MM.1S (cell line): ENCODE measurements at regions not wholly inside any gene's neighbourhood (a gene's known extent, or its start where the extent isn't known, plus 50 kb on each side); places are given as distances from the start of the nearest gene placed in this dataset.

Experiments
- DNase-seq: peaks from one replicate; pipeline ENCODE4 v3.0.0-alpha.2; 2015
- H2AFZ ChIP-seq: fragments of 300-600 bp; sonication (generic); 2 replicates; pipeline ENCODE4 v1.6.0; 2016; ENCODE audit warnings: antibody characterized with exemption, low read length
- H3F3A ChIP-seq: fragments of 300-600 bp; sonication (generic); 2 replicates; pipeline ENCODE4 v1.6.1; 2016; ENCODE audit warnings: mild to moderate bottlenecking, antibody characterized with exemption, low read length, moderate library complexity, mixed read lengths; ENCODE audit not compliant: insufficient read depth
- H3K27ac ChIP-seq: fragments of 300-600 bp; sonication (generic); 2 replicates; pipeline ENCODE4 v1.5.1; 2016; ENCODE audit warnings: mild to moderate bottlenecking, low read length
- H3K27me3 ChIP-seq: fragments of 300-600 bp; sonication (generic); replicated peaks from 2 replicates; pipeline ENCODE4 v1.6.0; 2016; ENCODE audit warnings: low read length; ENCODE audit not compliant: insufficient read depth
- H3K36me3 ChIP-seq: fragments of 300-600 bp; sonication (generic); replicated peaks from 2 replicates; pipeline ENCODE4 v1.6.1; 2016; ENCODE audit warnings: mild to moderate bottlenecking, low read length, mixed read lengths; ENCODE audit not compliant: insufficient read depth
- H3K4me1 ChIP-seq: fragments of 300-600 bp; sonication (generic); 2 replicates; pipeline ENCODE4 v1.6.1; 2016; ENCODE audit warnings: low read length, mixed read lengths
- H3K4me2 ChIP-seq: fragments of 300-600 bp; sonication (generic); 2 replicates; pipeline ENCODE4 v1.6.0; 2016; ENCODE audit warnings: low read depth, low read length
- H3K4me3 ChIP-seq: fragments of 300-600 bp; sonication (generic); 2 replicates; pipeline ENCODE4 v1.5.1; 2016; ENCODE audit warnings: low read length, mixed read lengths
- H3K79me2 ChIP-seq: fragments of 300-600 bp; sonication (generic); 2 replicates; pipeline ENCODE4 v1.6.1; 2016; ENCODE audit warnings: mixed run types, low read length, mixed read lengths
- H3K9ac ChIP-seq: fragments of 300-600 bp; sonication (generic); 2 replicates; pipeline ENCODE4 v1.6.1; 2016; ENCODE audit warnings: low read length, mixed read lengths
- H3K9me2 ChIP-seq: fragments of 300-600 bp; sonication (generic); replicated peaks from 2 replicates; pipeline ENCODE4 v1.6.1; 2016; ENCODE audit warnings: mild to moderate bottlenecking, low read length, mixed read lengths; ENCODE audit not compliant: insufficient read depth
- H3K9me3 ChIP-seq: fragments of 300-600 bp; sonication (generic); replicated peaks from 2 replicates; pipeline ENCODE4 v1.6.1; 2016; ENCODE audit warnings: mild to moderate bottlenecking, low read length, mixed read lengths; ENCODE audit not compliant: insufficient read depth
- H4K20me1 ChIP-seq: fragments of 300-600 bp; sonication (generic); 2 replicates; pipeline ENCODE4 v1.6.1; 2016; ENCODE audit warnings: mild to moderate bottlenecking, low read length, moderate library complexity, mixed read lengths; ENCODE audit not compliant: insufficient read depth
- EZH2 ChIP-seq: fragments of 300-600 bp; sonication (generic); optimal IDR thresholded peaks from 2 replicates; pipeline ENCODE3; 2017; ENCODE audit warnings: low read depth, mild to moderate bottlenecking, antibody characterized with exemption, low read length, mixed read lengths
- EZH2phosphoT487 ChIP-seq: fragments of 300-600 bp; sonication (generic); IDR thresholded peaks from 2 replicates; pipeline ENCODE4 v1.6.1; 2018; ENCODE audit warnings: antibody characterized with exemption, low read length
- TF ChIP-seq, protein P1 (sequence below): fragments of 300-600 bp; sonication (generic); IDR thresholded peaks from 2 replicates; pipeline ENCODE4 v1.5.1; 2016; ENCODE audit warnings: antibody characterized with exemption, low read length, mixed read lengths

DNA sequence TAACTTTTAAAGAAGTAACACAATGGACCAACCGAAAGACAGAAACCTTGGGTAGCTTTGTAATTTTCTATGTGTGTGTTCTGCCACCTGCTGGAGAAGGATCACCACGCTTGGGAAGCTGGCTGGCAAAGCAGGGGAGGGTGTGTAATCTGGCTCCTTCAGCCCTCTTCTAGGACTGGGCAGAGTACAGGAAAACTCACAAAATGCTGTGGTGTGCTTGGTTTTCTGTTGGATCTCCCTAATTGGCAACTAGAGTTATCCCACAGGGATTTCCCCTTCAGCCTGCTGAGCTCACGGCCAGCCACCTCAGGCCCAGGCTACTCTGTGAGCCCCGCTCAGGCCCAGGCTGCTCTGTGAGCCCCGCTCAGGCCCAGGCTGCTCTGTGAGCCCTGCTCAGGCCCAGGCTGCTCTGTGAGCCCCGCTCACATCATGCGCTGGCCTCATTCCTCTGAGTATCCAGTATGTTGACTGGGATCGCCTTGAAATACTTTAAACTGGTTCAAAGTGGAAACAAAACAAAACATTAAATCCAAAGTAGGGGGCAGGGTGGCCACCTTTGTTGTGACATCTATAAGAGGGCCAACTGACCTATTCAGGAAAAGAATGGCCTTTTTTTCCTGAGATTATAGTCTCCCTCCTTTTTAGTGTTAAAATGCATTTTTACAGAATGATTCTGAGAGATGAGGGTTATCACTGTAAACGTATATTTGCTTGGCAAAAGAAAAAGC, 52.0 kb upstream of the RNU6-8 start:
- peak; percentile 43 for DNase-seq
- H2AFZ ChIP-seq, result no peak overlapping the region
- no peak overlapping the region for H3K27ac ChIP-seq

DNA sequence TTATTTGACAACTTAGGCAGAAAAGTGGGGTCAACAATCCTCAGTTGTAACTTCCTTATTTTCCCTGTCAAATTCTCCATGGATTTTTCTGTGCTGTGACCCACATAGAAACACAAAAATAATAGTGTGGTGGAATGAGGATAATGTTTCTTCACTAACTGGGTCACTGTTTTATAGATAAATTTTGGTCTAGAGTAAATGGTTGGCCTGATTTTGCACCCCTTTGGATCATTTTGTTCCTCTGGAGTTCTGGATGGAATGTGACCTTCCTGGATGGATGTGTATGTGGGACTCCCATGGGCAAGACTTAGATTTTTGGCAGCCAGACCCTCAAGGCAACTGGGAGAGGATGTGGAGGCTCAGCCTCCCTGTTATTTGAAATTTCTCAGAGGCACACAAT, 52.7 kb upstream of the RNU6-8 start:
- H3K4me2 ChIP-seq, result no peak overlapping the region
- H2AFZ ChIP-seq, result no peak overlapping the region
- no peaks in the 10 kb centered on the region for H3K79me2 ChIP-seq
- H3K9ac ChIP-seq, result no peak overlapping the region
- no peaks in the 10 kb centered on the region for H3K9me3 ChIP-seq
- H3K4me1 ChIP-seq, result peaks cover 21% of the 10 kb centered on the region
- TF ChIP-seq, protein P1, sequence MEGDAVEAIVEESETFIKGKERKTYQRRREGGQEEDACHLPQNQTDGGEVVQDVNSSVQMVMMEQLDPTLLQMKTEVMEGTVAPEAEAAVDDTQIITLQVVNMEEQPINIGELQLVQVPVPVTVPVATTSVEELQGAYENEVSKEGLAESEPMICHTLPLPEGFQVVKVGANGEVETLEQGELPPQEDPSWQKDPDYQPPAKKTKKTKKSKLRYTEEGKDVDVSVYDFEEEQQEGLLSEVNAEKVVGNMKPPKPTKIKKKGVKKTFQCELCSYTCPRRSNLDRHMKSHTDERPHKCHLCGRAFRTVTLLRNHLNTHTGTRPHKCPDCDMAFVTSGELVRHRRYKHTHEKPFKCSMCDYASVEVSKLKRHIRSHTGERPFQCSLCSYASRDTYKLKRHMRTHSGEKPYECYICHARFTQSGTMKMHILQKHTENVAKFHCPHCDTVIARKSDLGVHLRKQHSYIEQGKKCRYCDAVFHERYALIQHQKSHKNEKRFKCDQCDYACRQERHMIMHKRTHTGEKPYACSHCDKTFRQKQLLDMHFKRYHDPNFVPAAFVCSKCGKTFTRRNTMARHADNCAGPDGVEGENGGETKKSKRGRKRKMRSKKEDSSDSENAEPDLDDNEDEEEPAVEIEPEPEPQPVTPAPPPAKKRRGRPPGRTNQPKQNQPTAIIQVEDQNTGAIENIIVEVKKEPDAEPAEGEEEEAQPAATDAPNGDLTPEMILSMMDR, result no peak
- TF ChIP-seq EZH2 (no peak), EZH2phosphoT487 (no peak)
- H3K27ac ChIP-seq, result no peak overlapping the region
- H3K36me3 ChIP-seq, result no peaks in the 10 kb centered on the region
- H3K27me3 ChIP-seq, result no peaks in the 10 kb centered on the region
- H3K4me3 ChIP-seq, result no peak overlapping the region
- peaks cover 8% of the 10 kb centered on the region; the same call in 1 of the 2 replicates for H3F3A ChIP-seq
- DNase-seq, result no peak
- no peaks in the 10 kb centered on the region for H3K9me2 ChIP-seq
- no peaks in the 10 kb centered on the region for H4K20me1 ChIP-seq

More for the DNA sequence above, 52.0 kb upstream of the RNU6-8 start:
- Histone ChIP-seq H3K4me2 (no peak overlapping the region), H3K9me2 (no peaks in the 10 kb centered on the region), H3K9me3 (no peaks in the 10 kb centered on the region), H4K20me1 (no peaks in the 10 kb centered on the region), H3K4me3 (no peak overlapping the region), H3K9ac (no peak overlapping the region), H3K79me2 (no peaks in the 10 kb centered on the region), H3K36me3 (no peaks in the 10 kb centered on the region), H3K4me1 (peaks cover 17% of the 10 kb centered on the region), H3K27me3 (no peaks in the 10 kb centered on the region), H3F3A (peaks cover 8% of the 10 kb centered on the region; the same call in 1 of the 2 replicates)
- TF ChIP-seq, protein P1, result peak; percentile 56
- no peak for TF ChIP-seq EZH2phosphoT487
- no peak for TF ChIP-seq EZH2

DNA sequence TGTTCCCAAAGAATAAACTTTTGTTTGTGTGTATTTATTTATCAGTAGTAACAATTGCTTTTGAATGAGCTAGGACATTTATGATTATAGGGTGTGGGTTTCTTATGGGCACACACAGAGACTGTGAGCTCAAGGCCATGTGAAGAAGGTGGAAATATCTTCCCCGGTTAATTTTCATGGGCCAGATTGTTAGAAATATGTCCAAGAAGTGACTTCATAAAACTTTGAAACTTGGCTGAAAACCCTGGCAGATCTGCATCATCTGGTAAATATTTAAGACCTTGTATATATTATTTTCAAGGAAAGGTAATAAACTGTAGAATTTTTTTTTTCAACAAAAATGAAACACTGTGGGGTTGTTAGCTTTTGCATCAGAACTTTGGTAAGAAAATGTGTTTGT, 53.5 kb upstream of the RNU6-8 start:
- no peaks in the 10 kb centered on the region for H3K36me3 ChIP-seq
- TF ChIP-seq EZH2 (no peak), EZH2phosphoT487 (no peak)
- TF ChIP-seq, protein P1, result no peak
- peaks cover 29% of the 10 kb centered on the region for H3K4me1 ChIP-seq
- H3K9me2 ChIP-seq, result no peaks in the 10 kb centered on the region
- H3K27me3 ChIP-seq, result no peaks in the 10 kb centered on the region
- H4K20me1 ChIP-seq, result no peaks in the 10 kb centered on the region
- H3K4me3 ChIP-seq, result no peak overlapping the region
- no peak overlapping the region for H2AFZ ChIP-seq
- H3F3A ChIP-seq, result peaks cover 8% of the 10 kb centered on the region; the same call in 1 of the 2 replicates
- H3K9me3 ChIP-seq, result no peaks in the 10 kb centered on the region
- H3K4me2 ChIP-seq, result no peak overlapping the region
- no peaks in the 10 kb centered on the region for H3K79me2 ChIP-seq
- DNase-seq, result no peak
- H3K27ac ChIP-seq, result no peak overlapping the region
- H3K9ac ChIP-seq, result no peak overlapping the region
